C4-2B (cell line): ENCODE measurements at regions not wholly inside any gene's neighbourhood (a gene's known extent, or its start where the extent isn't known, plus 50 kb on each side); places are given as distances from the start of the nearest gene placed in this dataset.
A peak's percentile ranks its signal among the peaks of the same experiment; 100 is the strongest.

Experiments used
- ZFX ChIP-seq: fragments of 450-650 bp; IDR thresholded peaks from 2 replicates; pipeline ENCODE4 v1.6.1; 2017
- TF ChIP-seq, protein P1 (sequence below): fragments of 450-650 bp; conservative IDR thresholded peaks from 2 replicates; pipeline ENCODE4 v1.5.1; 2017; ENCODE audit warnings: mild to moderate bottlenecking

GRCh38 chr22:27372969-27373670 is 428.4 kb downstream of the MN1 start:
- TF ChIP-seq, protein P1, sequence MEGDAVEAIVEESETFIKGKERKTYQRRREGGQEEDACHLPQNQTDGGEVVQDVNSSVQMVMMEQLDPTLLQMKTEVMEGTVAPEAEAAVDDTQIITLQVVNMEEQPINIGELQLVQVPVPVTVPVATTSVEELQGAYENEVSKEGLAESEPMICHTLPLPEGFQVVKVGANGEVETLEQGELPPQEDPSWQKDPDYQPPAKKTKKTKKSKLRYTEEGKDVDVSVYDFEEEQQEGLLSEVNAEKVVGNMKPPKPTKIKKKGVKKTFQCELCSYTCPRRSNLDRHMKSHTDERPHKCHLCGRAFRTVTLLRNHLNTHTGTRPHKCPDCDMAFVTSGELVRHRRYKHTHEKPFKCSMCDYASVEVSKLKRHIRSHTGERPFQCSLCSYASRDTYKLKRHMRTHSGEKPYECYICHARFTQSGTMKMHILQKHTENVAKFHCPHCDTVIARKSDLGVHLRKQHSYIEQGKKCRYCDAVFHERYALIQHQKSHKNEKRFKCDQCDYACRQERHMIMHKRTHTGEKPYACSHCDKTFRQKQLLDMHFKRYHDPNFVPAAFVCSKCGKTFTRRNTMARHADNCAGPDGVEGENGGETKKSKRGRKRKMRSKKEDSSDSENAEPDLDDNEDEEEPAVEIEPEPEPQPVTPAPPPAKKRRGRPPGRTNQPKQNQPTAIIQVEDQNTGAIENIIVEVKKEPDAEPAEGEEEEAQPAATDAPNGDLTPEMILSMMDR = peak; percentile 29
- TF ChIP-seq ZFX = no peak
